Epithelial cell of prostate (primary cell): ENCODE measurements at regions not wholly inside any gene's neighbourhood (a gene's known extent, or its start where the extent isn't known, plus 50 kb on each side); places are given as distances from the start of the nearest gene placed in this dataset.
"Not testable (repeated sequence)": the region's sequence is repeated elsewhere in the genome, so short reads cannot be mapped to it uniquely, and the experiment has no call there.

Experiments
- DNase-seq: peaks from one replicate; pipeline ENCODE4 v3.0.0-alpha.2; 2011; ENCODE audit warnings: low read depth, low spot score
- H3K27ac ChIP-seq: fragments of 450-650 bp; 2 replicates; pipeline ENCODE4 v1.5.1; 2017; ENCODE audit warnings: mild to moderate bottlenecking

GRCh38 chr10:130975351-130975750 is 336.2 kb downstream of the TCERG1L start:
- not testable (repeated sequence) for DNase-seq, H3K27ac ChIP-seq

GRCh38 chr10:130982802-130983201 is 328.7 kb downstream of the TCERG1L start:
- DNase-seq = no peak
- no peak overlapping the region for H3K27ac ChIP-seq

GRCh38 chr10:130983749-130984148 is 327.8 kb downstream of the TCERG1L start:
- DNase-seq = no peak

GRCh38 chr10:130984686-130985085 is 326.8 kb downstream of the TCERG1L start:
- no peak overlapping the region for H3K27ac ChIP-seq
- DNase-seq = no peak

More at GRCh38 chr10:130983749-130984148, 327.8 kb downstream of the TCERG1L start:
- H3K27ac ChIP-seq = no peak overlapping the region

GRCh38 chr10:130985158-130985753 is 326.3 kb downstream of the TCERG1L start:
- no peak overlapping the region for H3K27ac ChIP-seq
- DNase-seq = no peak

- no peak overlapping the region for H3K27ac ChIP-seq
- no peak for DNase-seq
Measured at GRCh38 chr10:130986846-130987245, 324.7 kb downstream of the TCERG1L start.

GRCh38 chr10:130987401-130987800 is 324.1 kb downstream of the TCERG1L start:
- no peak overlapping the region for H3K27ac ChIP-seq
- DNase-seq = no peak

DNA sequence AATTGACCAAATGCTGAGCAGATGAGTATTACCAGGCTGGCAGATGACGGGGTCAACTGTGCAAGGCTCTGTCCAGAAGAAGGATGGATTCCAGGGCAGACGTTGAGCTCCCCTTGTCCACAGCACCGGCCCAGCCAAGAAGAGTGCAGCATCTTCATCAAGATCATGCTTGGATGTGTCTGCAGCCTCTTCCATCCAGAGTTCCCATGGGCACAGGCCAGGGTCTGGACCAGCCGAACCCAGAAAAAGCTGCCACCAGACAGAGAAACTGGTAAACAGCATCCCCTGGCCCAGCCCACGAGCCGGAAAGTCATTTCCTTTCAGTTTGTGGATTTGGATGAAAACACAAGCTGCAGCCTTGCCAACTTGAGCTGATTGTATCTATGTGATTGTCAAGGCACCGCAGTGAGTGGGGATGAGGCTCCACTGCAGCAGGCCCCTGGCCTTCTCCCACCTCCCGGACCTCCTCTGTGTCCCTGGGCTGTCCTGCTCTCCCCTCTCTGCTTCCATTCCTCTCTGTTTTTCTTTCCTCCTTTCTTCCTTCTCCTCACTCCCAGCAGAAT is 321.8 kb downstream of the TCERG1L start:
- DNase-seq = no peak
- H3K27ac ChIP-seq = no peak overlapping the region

DNA sequence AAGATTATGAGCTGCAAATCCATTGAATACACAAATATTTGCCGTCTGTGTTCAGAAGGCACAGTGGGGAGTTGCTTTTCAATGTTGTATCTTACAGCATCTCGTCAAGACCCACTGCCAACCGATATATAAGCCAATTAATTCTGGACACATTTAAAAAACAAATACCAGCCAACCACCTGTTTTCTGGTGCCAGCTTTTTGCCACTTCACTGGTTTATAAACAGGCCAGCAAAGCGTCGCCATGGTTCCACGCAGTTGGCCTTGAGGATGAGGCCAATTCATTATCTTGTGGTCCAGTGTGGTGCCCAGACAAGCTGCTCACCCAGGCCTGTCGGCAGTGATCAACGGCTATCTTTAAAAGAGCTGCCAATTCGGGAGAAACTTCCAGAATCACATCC is 321.0 kb downstream of the TCERG1L start:
- no peak for DNase-seq
- H3K27ac ChIP-seq = no peak overlapping the region

DNA sequence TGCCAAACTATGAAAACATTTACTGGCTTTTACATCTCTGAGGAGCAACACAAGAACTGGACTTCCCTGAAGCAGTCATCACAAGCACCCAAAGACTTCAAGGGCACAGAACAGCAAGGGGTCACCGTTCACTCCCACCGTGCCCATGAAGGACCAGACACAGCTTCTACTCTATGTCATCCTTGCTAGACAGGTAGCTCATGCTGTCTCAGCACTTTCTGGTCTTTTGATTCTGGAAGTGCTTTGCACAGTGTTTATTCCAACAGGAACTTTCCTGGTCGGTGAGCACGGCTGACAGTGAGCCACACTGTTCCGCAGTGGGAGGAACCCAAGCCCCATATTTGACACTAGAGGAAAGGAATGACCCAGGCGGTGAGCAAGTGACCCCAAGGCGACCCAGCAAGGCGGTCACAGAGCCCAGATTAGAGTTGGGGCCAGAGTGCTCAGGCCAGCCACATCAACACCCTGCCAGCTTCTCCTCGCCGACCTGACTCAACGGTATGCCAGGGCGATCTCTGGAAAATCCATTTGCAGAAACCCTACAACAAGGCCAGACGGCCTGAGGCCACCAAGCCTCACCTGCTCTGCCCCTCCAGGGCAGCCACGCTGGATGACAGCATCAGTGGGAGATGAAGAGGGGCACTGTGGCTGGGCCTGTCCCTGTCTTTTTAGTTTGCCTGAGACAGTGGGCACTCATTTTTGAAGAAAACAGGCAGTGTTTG is 318.6 kb downstream of the TCERG1L start:
- no peak overlapping the region for H3K27ac ChIP-seq
- no peak for DNase-seq

- H3K27ac ChIP-seq = no peak overlapping the region
- DNase-seq = no peak
Measured at GRCh38 chr10:130993612-130994011, 317.9 kb downstream of the TCERG1L start.

DNA sequence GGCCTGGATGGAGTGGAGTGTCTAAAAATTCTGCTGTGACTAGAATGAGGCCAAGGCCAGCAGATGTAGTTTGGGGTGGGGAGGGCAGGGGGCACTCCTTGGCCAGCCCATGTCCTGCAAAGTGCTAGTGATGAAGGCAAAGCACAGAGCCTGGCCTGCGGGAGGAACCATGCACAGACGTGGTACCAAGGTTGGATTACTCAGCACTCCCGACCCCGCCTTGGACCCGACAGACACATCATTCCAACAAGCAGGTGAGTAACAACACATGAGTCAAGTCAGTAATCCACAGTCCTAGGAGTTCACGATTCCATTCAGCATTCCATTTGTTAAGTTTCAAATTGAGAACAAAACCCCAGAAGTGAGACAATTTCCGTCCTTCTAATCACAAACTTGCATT is 317.3 kb downstream of the TCERG1L start:
- no peak overlapping the region for H3K27ac ChIP-seq
- no peak for DNase-seq

GRCh38 chr10:130994845-130995244 is 316.7 kb downstream of the TCERG1L start:
- no peak for DNase-seq
- no peak overlapping the region for H3K27ac ChIP-seq

DNA sequence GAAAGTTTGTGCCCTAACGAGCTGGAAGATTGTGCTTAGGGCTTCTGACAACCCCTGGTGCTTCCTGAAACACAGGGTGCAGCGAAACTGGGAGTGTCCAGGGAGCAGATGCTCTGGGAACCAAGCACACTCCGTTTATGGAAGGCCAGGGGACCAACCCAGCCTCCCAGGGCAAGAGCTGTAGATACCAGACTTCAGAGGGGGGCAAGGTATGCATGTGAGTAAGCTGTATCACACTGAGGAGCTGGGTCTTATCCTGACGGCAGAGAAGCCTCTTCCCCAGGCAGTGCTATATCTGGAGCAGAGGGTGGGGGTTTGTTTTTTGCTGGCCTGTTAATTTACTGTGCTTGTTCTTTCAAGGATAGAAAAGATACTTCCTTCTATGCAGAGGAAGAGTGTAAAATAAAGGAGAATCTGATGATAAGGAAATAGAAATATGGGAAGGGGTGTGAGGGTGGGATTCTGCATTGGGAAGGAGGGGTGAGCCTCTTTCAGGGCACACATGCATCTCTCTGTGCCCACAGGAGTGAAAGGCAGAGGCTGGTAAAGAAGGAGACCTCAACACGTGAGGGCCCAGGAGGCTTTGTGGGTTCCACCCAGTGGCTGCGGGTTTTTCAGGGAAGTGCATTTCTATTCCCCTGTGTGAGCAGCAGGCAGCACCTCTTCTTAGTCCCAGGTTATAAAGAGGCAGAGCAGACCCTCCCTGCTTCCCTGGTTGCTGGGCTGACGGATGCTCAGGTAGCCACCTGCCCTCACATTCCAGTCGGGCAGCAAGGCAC is 314.1 kb downstream of the TCERG1L start:
- no peak for DNase-seq
- H3K27ac ChIP-seq = no peak overlapping the region

- no peak for DNase-seq
- no peak overlapping the region for H3K27ac ChIP-seq
Measured at GRCh38 chr10:130998046-130998435, 313.5 kb downstream of the TCERG1L start.

DNA sequence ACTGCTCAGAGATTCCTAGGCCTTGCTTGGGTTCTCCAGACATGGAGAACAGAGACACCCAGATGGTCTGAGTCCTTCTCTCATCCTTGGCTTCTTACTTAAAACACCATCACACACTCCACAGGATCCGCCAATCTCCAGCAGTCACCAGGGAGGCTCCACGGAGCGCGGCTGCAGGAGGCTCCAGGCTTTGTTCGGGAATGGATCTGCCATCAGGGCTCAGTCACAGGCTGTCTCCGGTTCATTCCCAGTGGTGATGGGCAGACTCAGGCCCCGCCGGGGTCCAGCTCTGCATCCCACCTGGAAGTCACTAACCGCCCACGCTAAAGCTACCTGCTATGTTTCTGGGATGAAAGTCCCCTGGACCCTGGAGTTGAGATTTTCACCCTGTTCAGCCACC is 312.9 kb downstream of the TCERG1L start:
- no peak overlapping the region for H3K27ac ChIP-seq
- no peak for DNase-seq

DNA sequence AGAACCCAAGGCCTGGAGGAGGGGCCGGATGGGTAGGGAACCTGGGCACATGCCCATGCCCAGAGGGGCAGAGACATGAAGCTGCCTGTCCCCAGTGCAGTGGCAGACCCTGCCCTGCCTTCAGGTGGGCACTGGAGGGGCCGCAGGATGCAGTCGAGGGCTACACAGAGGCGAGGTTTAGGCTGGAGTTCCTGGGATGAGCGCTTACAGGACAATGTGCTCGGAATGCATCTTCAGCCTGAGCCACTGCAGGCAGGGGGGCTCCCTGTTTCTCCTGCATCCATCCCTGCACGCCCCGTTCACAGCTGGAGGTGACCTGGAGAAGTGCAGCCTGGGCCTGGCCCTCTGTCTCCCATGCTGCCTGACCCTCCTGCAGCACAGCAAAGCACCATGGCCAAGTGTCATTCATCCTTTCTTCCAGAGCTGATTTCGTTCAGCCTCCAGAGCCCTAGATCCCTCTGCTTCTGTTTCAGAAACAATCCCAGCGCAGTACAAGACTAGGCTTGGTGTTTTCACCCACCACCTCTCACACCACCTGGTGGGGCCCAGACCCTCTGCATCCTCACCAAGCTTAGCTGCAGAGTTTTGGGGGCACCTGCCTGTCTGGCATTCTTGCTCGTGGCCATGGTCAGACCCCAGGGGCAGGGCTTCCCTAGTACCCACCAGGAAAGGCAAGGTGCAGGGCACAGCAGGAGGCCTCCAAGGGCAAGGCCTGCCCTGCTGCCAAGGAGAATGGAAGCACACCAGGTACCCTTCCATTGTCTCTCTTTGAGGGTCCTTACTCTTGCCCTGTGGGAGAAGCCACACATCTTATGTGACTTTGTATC is 311.9 kb downstream of the TCERG1L start:
- no peak overlapping the region for H3K27ac ChIP-seq
- no peak for DNase-seq

DNA sequence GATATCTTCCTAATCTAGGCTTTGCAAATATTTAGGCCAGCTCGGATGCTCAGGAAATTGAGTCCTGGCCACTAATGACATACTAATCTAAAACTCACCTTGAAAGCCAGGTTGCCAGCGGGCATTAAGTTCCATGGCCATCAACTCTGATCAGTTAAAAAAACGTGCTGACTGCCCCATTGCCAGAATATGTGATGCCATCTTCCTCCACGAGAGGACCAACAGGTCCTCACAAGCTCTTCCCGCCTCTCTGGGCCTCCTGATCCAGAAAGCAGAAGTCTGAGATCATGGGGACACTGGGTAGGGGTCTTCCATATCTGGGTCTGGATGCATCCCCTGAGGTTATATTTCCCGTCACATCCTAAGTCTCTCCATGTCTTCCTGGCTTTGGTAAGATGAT is 311.3 kb downstream of the TCERG1L start:
- no peak for DNase-seq
- H3K27ac ChIP-seq = no peak overlapping the region

DNA sequence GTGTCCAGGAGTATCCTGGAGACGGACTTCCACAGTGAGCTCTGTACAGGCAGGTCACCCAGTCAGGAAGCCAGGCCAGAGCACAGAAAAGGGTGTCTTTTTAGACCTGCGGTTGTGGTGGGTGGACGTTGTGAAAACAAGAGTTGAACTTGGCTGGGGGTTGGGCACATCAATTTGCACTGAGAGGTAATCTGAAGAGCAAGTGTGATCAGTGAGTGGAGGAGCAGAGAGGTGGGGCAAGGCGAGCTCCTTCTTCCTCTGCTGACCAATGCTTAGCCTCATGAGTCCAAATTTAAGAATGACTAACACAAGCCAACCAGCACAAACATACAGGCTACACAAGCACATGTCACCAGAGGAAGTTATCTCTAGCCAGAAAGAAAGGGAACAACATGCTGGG is 310.8 kb downstream of the TCERG1L start:
- H3K27ac ChIP-seq = no peak overlapping the region
- DNase-seq = no peak

GRCh38 chr10:131001438-131001837 is 310.1 kb downstream of the TCERG1L start:
- H3K27ac ChIP-seq = no peak overlapping the region
- DNase-seq = no peak
